SK-N-SH (cell line): ENCODE measurements at regions not wholly inside any gene's neighbourhood (a gene's known extent, or its start where the extent isn't known, plus 50 kb on each side); places are given as distances from the start of the nearest gene placed in this dataset.

Experiments
- CTCF ChIA-PET: fragments of 300-600, 350-600 bp; formaldehyde crosslinking; extraction: SDS; loops from one replicate; lab custom pipeline; 2021; lab: Yijun Ruan, JAX
- POLR2A ChIA-PET: fragments of 350-600 bp; sonication (Branson Sonifier 250); formaldehyde crosslinking; extraction: SDS; loops from one replicate; lab custom pipeline; 2020; ENCODE audit warnings: antibody characterized with exemption, inconsistent platforms; lab: Yijun Ruan, JAX
- DNase-seq: peaks from one replicate; pipeline ENCODE4 v3.0.0; 2012
- H2AFZ ChIP-seq: fragments of 200-600 bp; sonication (generic); 2 replicates; pipeline ENCODE4 v1.8.1; 2016; ENCODE audit warnings: antibody characterized with exemption, mild to moderate bottlenecking, low read depth
- H3F3A ChIP-seq: fragments of 200-600 bp; sonication (generic); replicated peaks from 2 replicates; pipeline ENCODE3; 2016; ENCODE audit warnings: antibody characterized with exemption, mild to moderate bottlenecking; ENCODE audit not compliant: insufficient read depth
- H3K27ac ChIP-seq, 2 experiments: fragments of 200-500 bp in 1 of 2; fragments of 200-600 bp in 1 of 2; sonication (Bioruptor generic) in 1 of 2; sonication (generic), shearing (Covaris generic) in 1 of 2; 2 replicates each; pipeline versions ENCODE4 v1.5.1 to v1.6.1; 2014 to 2016; ENCODE audit warnings: low read depth in 2 of 2, inconsistent platforms in 1 of 2, low read length in 1 of 2, mild to moderate bottlenecking in 1 of 2, mixed read lengths in 1 of 2
- H3K27me3 ChIP-seq: fragments of 200-600 bp; sonication (generic), shearing (Covaris generic); 2 replicates; pipeline ENCODE4 v1.6.1; 2016; ENCODE audit warnings: mixed run types; ENCODE audit not compliant: insufficient read depth
- H3K36me3 ChIP-seq, 2 experiments: fragments of 200-500 bp in 1 of 2; fragments of 200-600 bp in 1 of 2; sonication (Bioruptor generic) in 1 of 2; sonication (generic) in 1 of 2; replicated peaks in 1 of 2; 2 replicates each; pipeline versions ENCODE3 to v1.5.1; 2014 to 2016; ENCODE audit warnings: low read length in 1 of 2, mild to moderate bottlenecking in 1 of 2; ENCODE audit not compliant: insufficient read depth in 2 of 2, control insufficient read depth in 1 of 2
- H3K4me1 ChIP-seq, 2 experiments: fragments of 200-500 bp in 1 of 2; fragments of 200-600 bp in 1 of 2; sonication (Bioruptor generic) in 1 of 2; sonication (generic), shearing (Covaris generic) in 1 of 2; 2 replicates each; pipeline versions ENCODE4 v1.5.1 to v1.6.1; 2014 to 2016; ENCODE audit warnings: low read depth in 1 of 2, low read length in 1 of 2, mixed run types in 1 of 2; ENCODE audit not compliant: insufficient read depth in 2 of 2, control insufficient read depth in 1 of 2
- H3K4me2 ChIP-seq: fragments of 200-600 bp; sonication (generic), shearing (Covaris generic); 2 replicates; pipeline ENCODE4 v1.6.1; 2017; ENCODE audit warnings: mixed run types
- H3K4me3 ChIP-seq, 2 experiments: fragments of 200-500 bp in 1 of 2; fragments of 200-600 bp in 1 of 2; sonication (Bioruptor generic) in 1 of 2; sonication (generic), shearing (Covaris generic) in 1 of 2; 2 replicates each; pipeline versions ENCODE4 v1.5.1 to v1.8.1; 2014 to 2016; ENCODE audit warnings: low read depth in 2 of 2, inconsistent platforms in 1 of 2, low read length in 1 of 2, mild to moderate bottlenecking in 1 of 2, mixed read lengths in 1 of 2, moderate library complexity in 1 of 2
- H3K79me2 ChIP-seq: fragments of 200-600 bp; sonication (generic); 2 replicates; pipeline ENCODE4 v1.8.1; 2017; ENCODE audit warnings: mild to moderate bottlenecking; ENCODE audit not compliant: insufficient read depth
- H3K9ac ChIP-seq: fragments of 200-600 bp; sonication (generic); 2 replicates; pipeline ENCODE4 v1.6.1; 2017; ENCODE audit warnings: mixed run types
- H3K9me2 ChIP-seq: fragments of 200-600 bp; sonication (generic); 2 replicates; pipeline ENCODE4 v1.6.1; 2017; ENCODE audit warnings: mixed run types
- H3K9me3 ChIP-seq: fragments of 200-600 bp; sonication (generic); 2 replicates; pipeline ENCODE4 v1.6.1; 2017; ENCODE audit warnings: mixed run types, mild to moderate bottlenecking, moderate library complexity
- H4K20me1 ChIP-seq: fragments of 200-600 bp; sonication (generic); 2 replicates; pipeline ENCODE4 v1.6.1; 2017; ENCODE audit warnings: mild to moderate bottlenecking, mixed run types; ENCODE audit not compliant: insufficient read depth
- EP300 ChIP-seq, 2 experiments: IDR thresholded peaks; 2 replicates each; pipeline versions ENCODE4 v1.4.0 to v1.6.1; 2012; ENCODE audit warnings: borderline replicate concordance in 1 of 2, low read depth in 1 of 2, low read length in 1 of 2
- EZH2phosphoT487 ChIP-seq: fragments of 200-600 bp; sonication (generic); IDR thresholded peaks from 2 replicates; pipeline ENCODE4 v1.6.1; 2017; ENCODE audit warnings: low read depth, mixed run types, mild to moderate bottlenecking, antibody characterized with exemption, moderate library complexity, borderline replicate concordance
- GABPA ChIP-seq: IDR thresholded peaks from 2 replicates; pipeline ENCODE4 v1.4.0; 2012; ENCODE audit warnings: low read depth, mild to moderate bottlenecking
- GATA2 ChIP-seq: sonication (generic); formaldehyde crosslinking; IDR thresholded peaks from 2 replicates; pipeline ENCODE4 v1.5.0; 2020; ENCODE audit warnings: mild to moderate bottlenecking, missing genetic modification reagents
- MEF2A ChIP-seq: IDR thresholded peaks from 2 replicates; pipeline ENCODE4 v1.4.0; 2012; ENCODE audit warnings: low read depth, borderline replicate concordance
- MXI1 ChIP-seq: IDR thresholded peaks from 2 replicates; pipeline ENCODE4 v1.6.1; 2012; ENCODE audit warnings: mild to moderate bottlenecking, low read depth, low read length, improper control_type of control experiment
- POLR2AphosphoS5 ChIP-seq: IDR thresholded peaks from 2 replicates; pipeline ENCODE4 v1.6.1; 2012; ENCODE audit warnings: low read depth, low read length
- RXRA ChIP-seq: IDR thresholded peaks from 2 replicates; pipeline ENCODE4 v1.4.0; 2012; ENCODE audit warnings: low read depth, mild to moderate bottlenecking, borderline replicate concordance
- SIN3A ChIP-seq: IDR thresholded peaks from 2 replicates; pipeline ENCODE4 v1.6.1; 2012; ENCODE audit warnings: low read depth, mild to moderate bottlenecking, low read length, moderate library complexity, borderline replicate concordance
- SMC3 ChIP-seq: IDR thresholded peaks from 2 replicates; pipeline ENCODE4 v1.6.1; 2012; ENCODE audit warnings: low read depth, low read length, improper control_type of control experiment
- TAF1 ChIP-seq: IDR thresholded peaks from 2 replicates; pipeline ENCODE4 v1.6.1; 2012; ENCODE audit warnings: low read depth, mild to moderate bottlenecking, low read length, moderate library complexity, borderline replicate concordance
- TCF12 ChIP-seq: IDR thresholded peaks from 2 replicates; pipeline ENCODE4 v1.4.0; 2012
- TEAD4 ChIP-seq: IDR thresholded peaks from 2 replicates; pipeline ENCODE4 v1.4.0; 2012; ENCODE audit warnings: mild to moderate bottlenecking, borderline replicate concordance; ENCODE audit not compliant: insufficient read depth
- YY1 ChIP-seq: IDR thresholded peaks from 2 replicates; pipeline ENCODE4 v1.4.0; 2012; ENCODE audit warnings: low read depth, mild to moderate bottlenecking
- WGBS: methylation state at CpG from one replicate; pipeline ENCODE4 v1.1.6; 2017; ENCODE audit warnings: low lambda C conversion rate; 5-methylcytosine and 5-hydroxymethylcytosine counted together
- TF ChIP-seq, protein P1 (sequence below): IDR thresholded peaks from 2 replicates; pipeline ENCODE4 v1.4.0; 2012; ENCODE audit warnings: low read depth
- TF ChIP-seq, protein P2 (sequence below): fragments of 150-350 bp; IDR thresholded peaks from 2 replicates; pipeline ENCODE4 v1.6.1; 2016; ENCODE audit warnings: mild to moderate bottlenecking, low read depth, low read length
- TF ChIP-seq, protein P3 (sequence below): fragments of 150-350 bp; IDR thresholded peaks from 2 replicates; pipeline ENCODE4 v1.6.1; 2017; ENCODE audit warnings: antibody characterized with exemption, low read length, low read depth, borderline replicate concordance
- TF ChIP-seq, protein P4 (sequence below): fragments of 200-600 bp; sonication (generic); IDR thresholded peaks from 2 replicates; pipeline ENCODE4 v1.6.1; 2017; ENCODE audit warnings: antibody characterized with exemption, mild to moderate bottlenecking, moderate library complexity

DNA sequence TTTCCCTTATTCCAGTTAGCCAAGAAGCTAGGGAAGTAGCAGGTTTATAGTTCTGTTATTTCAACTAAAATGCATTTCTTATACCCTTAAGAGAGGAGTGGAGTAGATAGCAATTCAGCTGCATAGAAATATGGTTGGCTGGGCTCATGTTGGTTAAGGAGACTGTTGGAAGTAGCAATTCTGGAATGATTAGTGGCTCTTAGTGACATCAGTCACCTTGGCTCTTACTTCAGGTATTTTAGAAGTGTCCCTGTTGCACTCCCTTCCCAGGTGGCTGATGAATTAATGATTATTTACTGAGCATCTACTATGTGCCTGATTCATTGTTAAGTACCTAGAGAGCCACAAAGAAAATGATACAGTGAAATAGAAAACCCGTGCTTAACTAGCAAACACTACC, 128.1 kb downstream of the MGST1 start:
- CTCF ChIA-PET = interaction anchor here (1.6 kb wide), 1 partner anchor 17 kb away, joined by 5 read pairs; no protein-coding TSS in a partner anchor
- POLR2A ChIA-PET = no interaction called here
- Histone ChIP-seq H3K9ac (no peak overlapping the region), H3F3A (no peaks in the 10 kb centered on the region), H3K4me1 (no peaks in the 10 kb centered on the region), H3K9me2 (no peaks in the 10 kb centered on the region), H3K79me2 (no peaks in the 10 kb centered on the region), H3K9me3 (no peaks in the 10 kb centered on the region; the same call in 1 of the 2 replicates), H3K36me3 (no peaks in the 10 kb centered on the region), H2AFZ (no peak overlapping the region), H3K4me2 (no peak overlapping the region), H3K27me3 (no peaks in the 10 kb centered on the region), H4K20me1 (no peaks in the 10 kb centered on the region), H3K27ac (no peak overlapping the region), H3K4me3 (no peak overlapping the region)
- 9% methylated on average over 1 of the region's 1 CpG for WGBS
- TF ChIP-seq MEF2A = no peak
- TF ChIP-seq TCF12 = no peak
- no peak for TF ChIP-seq SIN3A
- TF ChIP-seq, protein P1, sequence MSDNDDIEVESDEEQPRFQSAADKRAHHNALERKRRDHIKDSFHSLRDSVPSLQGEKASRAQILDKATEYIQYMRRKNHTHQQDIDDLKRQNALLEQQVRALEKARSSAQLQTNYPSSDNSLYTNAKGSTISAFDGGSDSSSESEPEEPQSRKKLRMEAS = no peak
- no peak for TF ChIP-seq POLR2AphosphoS5
- TF ChIP-seq EP300 (IDR thresholded peaks at IDR 0.05; ENCODE audit: borderline replicate concordance in 1 of 2, low read depth in 1 of 2, low read length in 1 of 2) = no peak
- TF ChIP-seq TEAD4 = no peak
- no peak for TF ChIP-seq EZH2phosphoT487
- no peak for TF ChIP-seq SMC3
- TF ChIP-seq GABPA = no peak
- TF ChIP-seq, protein P2, sequence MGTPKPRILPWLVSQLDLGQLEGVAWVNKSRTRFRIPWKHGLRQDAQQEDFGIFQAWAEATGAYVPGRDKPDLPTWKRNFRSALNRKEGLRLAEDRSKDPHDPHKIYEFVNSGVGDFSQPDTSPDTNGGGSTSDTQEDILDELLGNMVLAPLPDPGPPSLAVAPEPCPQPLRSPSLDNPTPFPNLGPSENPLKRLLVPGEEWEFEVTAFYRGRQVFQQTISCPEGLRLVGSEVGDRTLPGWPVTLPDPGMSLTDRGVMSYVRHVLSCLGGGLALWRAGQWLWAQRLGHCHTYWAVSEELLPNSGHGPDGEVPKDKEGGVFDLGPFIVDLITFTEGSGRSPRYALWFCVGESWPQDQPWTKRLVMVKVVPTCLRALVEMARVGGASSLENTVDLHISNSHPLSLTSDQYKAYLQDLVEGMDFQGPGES = no peak
- TF ChIP-seq, protein P3, sequence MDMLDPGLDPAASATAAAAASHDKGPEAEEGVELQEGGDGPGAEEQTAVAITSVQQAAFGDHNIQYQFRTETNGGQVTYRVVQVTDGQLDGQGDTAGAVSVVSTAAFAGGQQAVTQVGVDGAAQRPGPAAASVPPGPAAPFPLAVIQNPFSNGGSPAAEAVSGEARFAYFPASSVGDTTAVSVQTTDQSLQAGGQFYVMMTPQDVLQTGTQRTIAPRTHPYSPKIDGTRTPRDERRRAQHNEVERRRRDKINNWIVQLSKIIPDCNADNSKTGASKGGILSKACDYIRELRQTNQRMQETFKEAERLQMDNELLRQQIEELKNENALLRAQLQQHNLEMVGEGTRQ = no peak
- no peak for TF ChIP-seq YY1
- no peak for TF ChIP-seq MXI1
- TF ChIP-seq, protein P4, sequence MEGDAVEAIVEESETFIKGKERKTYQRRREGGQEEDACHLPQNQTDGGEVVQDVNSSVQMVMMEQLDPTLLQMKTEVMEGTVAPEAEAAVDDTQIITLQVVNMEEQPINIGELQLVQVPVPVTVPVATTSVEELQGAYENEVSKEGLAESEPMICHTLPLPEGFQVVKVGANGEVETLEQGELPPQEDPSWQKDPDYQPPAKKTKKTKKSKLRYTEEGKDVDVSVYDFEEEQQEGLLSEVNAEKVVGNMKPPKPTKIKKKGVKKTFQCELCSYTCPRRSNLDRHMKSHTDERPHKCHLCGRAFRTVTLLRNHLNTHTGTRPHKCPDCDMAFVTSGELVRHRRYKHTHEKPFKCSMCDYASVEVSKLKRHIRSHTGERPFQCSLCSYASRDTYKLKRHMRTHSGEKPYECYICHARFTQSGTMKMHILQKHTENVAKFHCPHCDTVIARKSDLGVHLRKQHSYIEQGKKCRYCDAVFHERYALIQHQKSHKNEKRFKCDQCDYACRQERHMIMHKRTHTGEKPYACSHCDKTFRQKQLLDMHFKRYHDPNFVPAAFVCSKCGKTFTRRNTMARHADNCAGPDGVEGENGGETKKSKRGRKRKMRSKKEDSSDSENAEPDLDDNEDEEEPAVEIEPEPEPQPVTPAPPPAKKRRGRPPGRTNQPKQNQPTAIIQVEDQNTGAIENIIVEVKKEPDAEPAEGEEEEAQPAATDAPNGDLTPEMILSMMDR = no peak
- TF ChIP-seq RXRA = no peak
- TF ChIP-seq GATA2 (CRISPR knock-in tag) = no peak
- no peak for TF ChIP-seq TAF1
- no peak for DNase-seq
